ENCODE measurements at regions not wholly inside any gene's neighbourhood (a gene's known extent, or its start where the extent isn't known, plus 50 kb on each side); places are given as distances from the start of the nearest gene placed in this dataset.

DNA sequence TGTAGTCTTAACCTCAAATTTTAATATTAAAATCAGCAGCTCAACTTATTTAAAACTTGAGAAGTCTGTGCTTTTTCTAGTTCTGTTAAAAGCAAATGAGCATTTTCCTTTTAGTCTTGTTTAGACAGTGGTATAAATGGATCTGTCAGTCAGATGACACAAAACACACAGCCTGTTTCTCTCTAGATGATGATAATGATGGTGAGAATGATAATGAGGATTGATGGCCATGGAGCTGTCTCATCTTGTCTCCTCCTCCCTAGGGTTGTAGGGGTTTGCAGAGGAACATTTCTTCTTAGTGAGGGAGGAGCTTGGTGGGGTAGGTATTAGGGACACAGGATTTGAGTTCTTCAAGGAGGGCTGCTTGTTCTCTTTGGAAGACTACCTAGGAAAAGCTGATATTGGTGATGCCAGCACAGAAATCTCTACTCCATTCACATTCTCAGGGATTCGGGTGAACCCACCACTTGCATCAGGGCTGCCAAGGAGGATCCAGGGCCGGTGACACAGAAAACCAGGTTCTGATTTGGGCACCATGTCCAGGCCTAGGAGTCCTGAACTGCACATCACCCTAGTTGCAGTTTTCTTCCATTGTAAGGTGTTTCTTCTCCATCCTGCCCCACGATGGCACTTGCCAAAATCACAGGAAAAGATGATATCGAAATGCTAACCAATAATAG lies 147.6 kb downstream of the RHOU start:
- TF ChIP-seq, protein P1, sequence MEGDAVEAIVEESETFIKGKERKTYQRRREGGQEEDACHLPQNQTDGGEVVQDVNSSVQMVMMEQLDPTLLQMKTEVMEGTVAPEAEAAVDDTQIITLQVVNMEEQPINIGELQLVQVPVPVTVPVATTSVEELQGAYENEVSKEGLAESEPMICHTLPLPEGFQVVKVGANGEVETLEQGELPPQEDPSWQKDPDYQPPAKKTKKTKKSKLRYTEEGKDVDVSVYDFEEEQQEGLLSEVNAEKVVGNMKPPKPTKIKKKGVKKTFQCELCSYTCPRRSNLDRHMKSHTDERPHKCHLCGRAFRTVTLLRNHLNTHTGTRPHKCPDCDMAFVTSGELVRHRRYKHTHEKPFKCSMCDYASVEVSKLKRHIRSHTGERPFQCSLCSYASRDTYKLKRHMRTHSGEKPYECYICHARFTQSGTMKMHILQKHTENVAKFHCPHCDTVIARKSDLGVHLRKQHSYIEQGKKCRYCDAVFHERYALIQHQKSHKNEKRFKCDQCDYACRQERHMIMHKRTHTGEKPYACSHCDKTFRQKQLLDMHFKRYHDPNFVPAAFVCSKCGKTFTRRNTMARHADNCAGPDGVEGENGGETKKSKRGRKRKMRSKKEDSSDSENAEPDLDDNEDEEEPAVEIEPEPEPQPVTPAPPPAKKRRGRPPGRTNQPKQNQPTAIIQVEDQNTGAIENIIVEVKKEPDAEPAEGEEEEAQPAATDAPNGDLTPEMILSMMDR (IDR thresholded peaks at IDR 0.05): no peak
- TF ChIP-seq EP300 (IDR thresholded peaks at IDR 0.05) (no peak), POLR2A (IDR thresholded peaks at IDR 0.05) (no peak), POLR2AphosphoS5 (IDR thresholded peaks at IDR 0.05) (no peak)

Data from upper lobe of left lung (tissue), 4 donors.